ENCODE measurements at regions not wholly inside any gene's neighbourhood (a gene's known extent, or its start where the extent isn't known, plus 50 kb on each side); places are given as distances from the start of the nearest gene placed in this dataset.

GRCh38 chrX:69374569-69374968 is 129.6 kb upstream of the NALF2 start:
- TF ChIP-seq CTCF (IDR thresholded peaks at IDR 0.05; ENCODE audit: poor library complexity, severe bottlenecking) (no peak), SMC3 (conservative IDR thresholded peaks at IDR 0.05; ENCODE audit: poor library complexity) (no peak), EP300 (conservative IDR thresholded peaks at IDR 0.05; ENCODE audit: poor library complexity, severe bottlenecking) (no peak), MXI1 (conservative IDR thresholded peaks at IDR 0.05; ENCODE audit: poor library complexity, severe bottlenecking) (no peak), EZH2 (IDR thresholded peaks at IDR 0.05; ENCODE audit: borderline replicate concordance, insufficient read depth, low read length, poor library complexity, severe bottlenecking) (no peak), REST (IDR thresholded peaks at IDR 0.05; ENCODE audit: borderline replicate concordance) (no peak), POLR2AphosphoS5 (IDR thresholded peaks at IDR 0.05) (no peak)
